SK-N-SH (cell line): ENCODE measurements at regions not wholly inside any gene's neighbourhood (a gene's known extent, or its start where the extent isn't known, plus 50 kb on each side); places are given as distances from the start of the nearest gene placed in this dataset.

Experiments
- CTCF ChIA-PET: fragments of 300-600, 350-600 bp; formaldehyde crosslinking; extraction: SDS; loops from one replicate; lab custom pipeline; 2021; lab: Yijun Ruan, JAX
- POLR2A ChIA-PET: fragments of 350-600 bp; sonication (Branson Sonifier 250); formaldehyde crosslinking; extraction: SDS; loops from one replicate; lab custom pipeline; 2020; ENCODE audit warnings: antibody characterized with exemption, inconsistent platforms; lab: Yijun Ruan, JAX
- DNase-seq: peaks from one replicate; pipeline ENCODE4 v3.0.0; 2012
- H2AFZ ChIP-seq: fragments of 200-600 bp; sonication (generic); 2 replicates; pipeline ENCODE4 v1.8.1; 2016; ENCODE audit warnings: antibody characterized with exemption, mild to moderate bottlenecking, low read depth
- H3F3A ChIP-seq: fragments of 200-600 bp; sonication (generic); replicated peaks from 2 replicates; pipeline ENCODE3; 2016; ENCODE audit warnings: antibody characterized with exemption, mild to moderate bottlenecking; ENCODE audit not compliant: insufficient read depth
- H3K27ac ChIP-seq, 2 experiments: fragments of 200-500 bp in 1 of 2; fragments of 200-600 bp in 1 of 2; sonication (Bioruptor generic) in 1 of 2; sonication (generic), shearing (Covaris generic) in 1 of 2; 2 replicates each; pipeline versions ENCODE4 v1.5.1 to v1.6.1; 2014 to 2016; ENCODE audit warnings: low read depth in 2 of 2, inconsistent platforms in 1 of 2, low read length in 1 of 2, mild to moderate bottlenecking in 1 of 2, mixed read lengths in 1 of 2
- H3K27me3 ChIP-seq: fragments of 200-600 bp; sonication (generic), shearing (Covaris generic); 2 replicates; pipeline ENCODE4 v1.6.1; 2016; ENCODE audit warnings: mixed run types; ENCODE audit not compliant: insufficient read depth
- H3K36me3 ChIP-seq, 2 experiments: fragments of 200-500 bp in 1 of 2; fragments of 200-600 bp in 1 of 2; sonication (Bioruptor generic) in 1 of 2; sonication (generic) in 1 of 2; replicated peaks in 1 of 2; 2 replicates each; pipeline versions ENCODE3 to v1.5.1; 2014 to 2016; ENCODE audit warnings: low read length in 1 of 2, mild to moderate bottlenecking in 1 of 2; ENCODE audit not compliant: insufficient read depth in 2 of 2, control insufficient read depth in 1 of 2
- H3K4me1 ChIP-seq, 2 experiments: fragments of 200-500 bp in 1 of 2; fragments of 200-600 bp in 1 of 2; sonication (Bioruptor generic) in 1 of 2; sonication (generic), shearing (Covaris generic) in 1 of 2; 2 replicates each; pipeline versions ENCODE4 v1.5.1 to v1.6.1; 2014 to 2016; ENCODE audit warnings: low read depth in 1 of 2, low read length in 1 of 2, mixed run types in 1 of 2; ENCODE audit not compliant: insufficient read depth in 2 of 2, control insufficient read depth in 1 of 2
- H3K4me2 ChIP-seq: fragments of 200-600 bp; sonication (generic), shearing (Covaris generic); 2 replicates; pipeline ENCODE4 v1.6.1; 2017; ENCODE audit warnings: mixed run types
- H3K4me3 ChIP-seq, 2 experiments: fragments of 200-500 bp in 1 of 2; fragments of 200-600 bp in 1 of 2; sonication (Bioruptor generic) in 1 of 2; sonication (generic), shearing (Covaris generic) in 1 of 2; 2 replicates each; pipeline versions ENCODE4 v1.5.1 to v1.8.1; 2014 to 2016; ENCODE audit warnings: low read depth in 2 of 2, inconsistent platforms in 1 of 2, low read length in 1 of 2, mild to moderate bottlenecking in 1 of 2, mixed read lengths in 1 of 2, moderate library complexity in 1 of 2
- H3K79me2 ChIP-seq: fragments of 200-600 bp; sonication (generic); 2 replicates; pipeline ENCODE4 v1.8.1; 2017; ENCODE audit warnings: mild to moderate bottlenecking; ENCODE audit not compliant: insufficient read depth
- H3K9ac ChIP-seq: fragments of 200-600 bp; sonication (generic); 2 replicates; pipeline ENCODE4 v1.6.1; 2017; ENCODE audit warnings: mixed run types
- H3K9me2 ChIP-seq: fragments of 200-600 bp; sonication (generic); 2 replicates; pipeline ENCODE4 v1.6.1; 2017; ENCODE audit warnings: mixed run types
- H3K9me3 ChIP-seq: fragments of 200-600 bp; sonication (generic); 2 replicates; pipeline ENCODE4 v1.6.1; 2017; ENCODE audit warnings: mixed run types, mild to moderate bottlenecking, moderate library complexity
- H4K20me1 ChIP-seq: fragments of 200-600 bp; sonication (generic); 2 replicates; pipeline ENCODE4 v1.6.1; 2017; ENCODE audit warnings: mild to moderate bottlenecking, mixed run types; ENCODE audit not compliant: insufficient read depth
- ELF1 ChIP-seq: IDR thresholded peaks from 2 replicates; pipeline ENCODE4 v1.4.0; 2012
- FOXJ3 ChIP-seq: sonication (generic); formaldehyde crosslinking; IDR thresholded peaks from 2 replicates; pipeline ENCODE4 v1.5.1; 2020; ENCODE audit warnings: mild to moderate bottlenecking, missing genetic modification reagents
- FOXM1 ChIP-seq: IDR thresholded peaks from 2 replicates; pipeline ENCODE4 v1.4.0; 2012; ENCODE audit warnings: low read depth, mild to moderate bottlenecking
- GABPA ChIP-seq: IDR thresholded peaks from 2 replicates; pipeline ENCODE4 v1.4.0; 2012; ENCODE audit warnings: low read depth, mild to moderate bottlenecking
- MXI1 ChIP-seq: IDR thresholded peaks from 2 replicates; pipeline ENCODE4 v1.6.1; 2012; ENCODE audit warnings: mild to moderate bottlenecking, low read depth, low read length, improper control_type of control experiment
- NFIC ChIP-seq: IDR thresholded peaks from 2 replicates; pipeline ENCODE4 v1.4.0; 2012; ENCODE audit warnings: borderline replicate concordance
- RAD21 ChIP-seq: IDR thresholded peaks from 2 replicates; pipeline ENCODE4 v1.6.1; 2012; ENCODE audit warnings: mild to moderate bottlenecking, low read length
- SIN3A ChIP-seq: IDR thresholded peaks from 2 replicates; pipeline ENCODE4 v1.6.1; 2012; ENCODE audit warnings: low read depth, mild to moderate bottlenecking, low read length, moderate library complexity, borderline replicate concordance
- SMC3 ChIP-seq: IDR thresholded peaks from 2 replicates; pipeline ENCODE4 v1.6.1; 2012; ENCODE audit warnings: low read depth, low read length, improper control_type of control experiment
- TAF1 ChIP-seq: IDR thresholded peaks from 2 replicates; pipeline ENCODE4 v1.6.1; 2012; ENCODE audit warnings: low read depth, mild to moderate bottlenecking, low read length, moderate library complexity, borderline replicate concordance
- TCF12 ChIP-seq: IDR thresholded peaks from 2 replicates; pipeline ENCODE4 v1.4.0; 2012
- TEAD4 ChIP-seq: IDR thresholded peaks from 2 replicates; pipeline ENCODE4 v1.4.0; 2012; ENCODE audit warnings: mild to moderate bottlenecking, borderline replicate concordance; ENCODE audit not compliant: insufficient read depth
- WGBS: methylation state at CpG from one replicate; pipeline ENCODE4 v1.1.6; 2017; ENCODE audit warnings: low lambda C conversion rate; 5-methylcytosine and 5-hydroxymethylcytosine counted together
- TF ChIP-seq, protein P1 (sequence below): IDR thresholded peaks from 2 replicates; pipeline ENCODE4 v1.4.0; 2012; ENCODE audit warnings: low read depth, borderline replicate concordance
- TF ChIP-seq, protein P2 (sequence below): IDR thresholded peaks from 2 replicates; pipeline ENCODE4 v1.6.1; 2012; ENCODE audit warnings: mild to moderate bottlenecking, low read depth, low read length, moderate library complexity

DNA sequence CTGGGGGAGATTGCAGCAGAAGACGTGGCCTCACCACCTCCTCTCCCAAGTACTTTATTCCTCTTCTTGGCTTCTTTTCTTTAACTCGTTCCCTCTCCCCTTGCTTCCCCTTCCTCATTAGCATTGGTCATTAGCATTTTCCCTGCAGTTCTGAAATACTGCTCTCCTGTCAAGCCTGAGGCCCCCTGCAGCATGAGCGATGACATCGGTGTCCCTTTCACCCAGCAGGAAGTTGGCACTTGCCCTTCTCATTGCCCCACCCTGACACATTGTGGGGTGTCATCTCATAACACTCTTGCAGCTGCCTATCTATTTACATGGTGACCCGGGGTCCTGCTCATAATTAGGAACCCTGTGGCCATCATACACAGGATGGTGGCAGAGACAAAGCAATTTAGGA, 167.1 kb downstream of the ARRDC4 start:
- Histone ChIP-seq H2AFZ (no peak overlapping the region), H3K79me2 (no peaks in the 10 kb centered on the region), H3K36me3 (no peaks in the 10 kb centered on the region), H3K9me3 (no peaks in the 10 kb centered on the region), H3F3A (peaks cover 9% of the 10 kb centered on the region), H3K9ac (no peak overlapping the region), H3K4me1 (no peaks in the 10 kb centered on the region; a peak in 1 of 4 replicates), H3K4me2 (no peak overlapping the region), H3K4me3 (no peak overlapping the region), H3K9me2 (no peaks in the 10 kb centered on the region), H4K20me1 (no peaks in the 10 kb centered on the region), H3K27me3 (no peaks in the 10 kb centered on the region), H3K27ac (no peak overlapping the region)
- CTCF ChIA-PET: no interaction called here
- no peak for DNase-seq
- TF ChIP-seq ELF1 (no peak), TCF12 (no peak), SMC3 (no peak), SIN3A (no peak), NFIC (no peak), MXI1 (no peak), RAD21 (no peak)
- TF ChIP-seq, protein P1, sequence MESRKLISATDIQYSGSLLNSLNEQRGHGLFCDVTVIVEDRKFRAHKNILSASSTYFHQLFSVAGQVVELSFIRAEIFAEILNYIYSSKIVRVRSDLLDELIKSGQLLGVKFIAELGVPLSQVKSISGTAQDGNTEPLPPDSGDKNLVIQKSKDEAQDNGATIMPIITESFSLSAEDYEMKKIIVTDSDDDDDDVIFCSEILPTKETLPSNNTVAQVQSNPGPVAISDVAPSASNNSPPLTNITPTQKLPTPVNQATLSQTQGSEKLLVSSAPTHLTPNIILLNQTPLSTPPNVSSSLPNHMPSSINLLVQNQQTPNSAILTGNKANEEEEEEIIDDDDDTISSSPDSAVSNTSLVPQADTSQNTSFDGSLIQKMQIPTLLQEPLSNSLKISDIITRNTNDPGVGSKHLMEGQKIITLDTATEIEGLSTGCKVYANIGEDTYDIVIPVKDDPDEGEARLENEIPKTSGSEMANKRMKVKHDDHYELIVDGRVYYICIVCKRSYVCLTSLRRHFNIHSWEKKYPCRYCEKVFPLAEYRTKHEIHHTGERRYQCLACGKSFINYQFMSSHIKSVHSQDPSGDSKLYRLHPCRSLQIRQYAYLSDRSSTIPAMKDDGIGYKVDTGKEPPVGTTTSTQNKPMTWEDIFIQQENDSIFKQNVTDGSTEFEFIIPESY: no peak
- TF ChIP-seq, protein P2, sequence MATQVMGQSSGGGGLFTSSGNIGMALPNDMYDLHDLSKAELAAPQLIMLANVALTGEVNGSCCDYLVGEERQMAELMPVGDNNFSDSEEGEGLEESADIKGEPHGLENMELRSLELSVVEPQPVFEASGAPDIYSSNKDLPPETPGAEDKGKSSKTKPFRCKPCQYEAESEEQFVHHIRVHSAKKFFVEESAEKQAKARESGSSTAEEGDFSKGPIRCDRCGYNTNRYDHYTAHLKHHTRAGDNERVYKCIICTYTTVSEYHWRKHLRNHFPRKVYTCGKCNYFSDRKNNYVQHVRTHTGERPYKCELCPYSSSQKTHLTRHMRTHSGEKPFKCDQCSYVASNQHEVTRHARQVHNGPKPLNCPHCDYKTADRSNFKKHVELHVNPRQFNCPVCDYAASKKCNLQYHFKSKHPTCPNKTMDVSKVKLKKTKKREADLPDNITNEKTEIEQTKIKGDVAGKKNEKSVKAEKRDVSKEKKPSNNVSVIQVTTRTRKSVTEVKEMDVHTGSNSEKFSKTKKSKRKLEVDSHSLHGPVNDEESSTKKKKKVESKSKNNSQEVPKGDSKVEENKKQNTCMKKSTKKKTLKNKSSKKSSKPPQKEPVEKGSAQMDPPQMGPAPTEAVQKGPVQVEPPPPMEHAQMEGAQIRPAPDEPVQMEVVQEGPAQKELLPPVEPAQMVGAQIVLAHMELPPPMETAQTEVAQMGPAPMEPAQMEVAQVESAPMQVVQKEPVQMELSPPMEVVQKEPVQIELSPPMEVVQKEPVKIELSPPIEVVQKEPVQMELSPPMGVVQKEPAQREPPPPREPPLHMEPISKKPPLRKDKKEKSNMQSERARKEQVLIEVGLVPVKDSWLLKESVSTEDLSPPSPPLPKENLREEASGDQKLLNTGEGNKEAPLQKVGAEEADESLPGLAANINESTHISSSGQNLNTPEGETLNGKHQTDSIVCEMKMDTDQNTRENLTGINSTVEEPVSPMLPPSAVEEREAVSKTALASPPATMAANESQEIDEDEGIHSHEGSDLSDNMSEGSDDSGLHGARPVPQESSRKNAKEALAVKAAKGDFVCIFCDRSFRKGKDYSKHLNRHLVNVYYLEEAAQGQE: no peak
- POLR2A ChIA-PET: no interaction called here
- WGBS: 39% methylated on average over 5 of the region's 5 CpGs

DNA sequence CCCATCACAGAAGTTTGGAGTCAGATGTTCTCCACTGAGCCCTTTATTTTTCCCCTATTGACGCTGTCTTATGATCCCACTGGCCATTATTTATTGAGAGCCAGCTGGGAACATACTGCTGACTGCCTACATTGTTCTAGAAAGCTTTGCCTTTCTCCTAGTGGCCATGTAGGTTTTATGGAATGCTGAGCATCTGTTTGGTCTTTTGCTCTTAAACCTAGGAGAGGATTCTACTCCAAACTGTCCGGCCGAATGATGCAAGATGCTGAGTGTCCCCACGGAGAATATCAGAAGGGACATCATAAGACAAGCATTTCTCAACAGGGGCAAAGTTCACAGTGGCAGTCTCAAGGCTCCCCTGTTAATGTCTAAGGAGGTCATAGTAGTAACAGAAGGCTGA, 171.4 kb downstream of the ARRDC4 start:
- no peaks in the 10 kb centered on the region for H3K27me3 ChIP-seq
- H3K27ac ChIP-seq: no peak overlapping the region
- no peak overlapping the region for H3K9ac ChIP-seq
- no peak overlapping the region for H2AFZ ChIP-seq
- no peak overlapping the region for H3K4me2 ChIP-seq
- no peak for DNase-seq
- TF ChIP-seq FOXM1 (no peak), GABPA (no peak), TAF1 (no peak), MXI1 (no peak), TEAD4 (no peak), FOXJ3 (CRISPR knock-in tag) (no peak)
- no peaks in the 10 kb centered on the region for H3F3A ChIP-seq
- 0% methylated on average over 4 of the region's 4 CpGs for WGBS
- CTCF ChIA-PET: no interaction called here
- no peaks in the 10 kb centered on the region for H3K9me2 ChIP-seq
- no peak overlapping the region for H3K4me3 ChIP-seq
- no peaks in the 10 kb centered on the region for H3K9me3 ChIP-seq
- no peaks in the 10 kb centered on the region for H3K36me3 ChIP-seq
- no peaks in the 10 kb centered on the region for H3K79me2 ChIP-seq
- POLR2A ChIA-PET: no interaction called here
- H3K4me1 ChIP-seq: no peaks in the 10 kb centered on the region
- no peaks in the 10 kb centered on the region for H4K20me1 ChIP-seq
